Forelimb muscle (tissue), 1 donor: ENCODE measurements at regions not wholly inside any gene's neighbourhood (a gene's known extent, or its start where the extent isn't known, plus 50 kb on each side); places are given as distances from the start of the nearest gene placed in this dataset.
"Not testable (repeated sequence)": the region's sequence is repeated elsewhere in the genome, so short reads cannot be mapped to it uniquely, and the experiment has no call there.

Experiments used
- DNase-seq: peaks from one replicate; pipeline ENCODE4 v3.0.0-alpha.2; 2013; ENCODE audit warnings: low read depth

DNA sequence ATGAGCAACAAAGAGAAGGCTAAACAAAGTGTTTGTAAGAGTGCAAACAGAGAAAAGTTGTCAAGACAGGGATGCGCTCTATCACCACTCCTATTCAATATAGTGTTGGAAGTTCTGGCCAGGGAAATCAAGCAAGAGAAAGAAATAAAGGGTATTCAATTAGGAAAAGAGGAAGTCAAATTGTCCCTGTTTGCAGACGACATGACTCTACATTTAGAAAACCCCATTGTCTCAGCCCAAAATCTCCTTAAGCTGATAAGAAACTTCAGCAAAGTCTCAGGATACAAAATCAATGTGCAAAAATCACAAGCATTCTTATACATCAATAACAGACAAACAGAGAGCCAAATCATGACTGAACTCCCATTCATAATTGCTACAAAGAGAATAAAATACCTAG, 143.4 kb upstream of the POGK start:
- DNase-seq = not testable (repeated sequence)

DNA sequence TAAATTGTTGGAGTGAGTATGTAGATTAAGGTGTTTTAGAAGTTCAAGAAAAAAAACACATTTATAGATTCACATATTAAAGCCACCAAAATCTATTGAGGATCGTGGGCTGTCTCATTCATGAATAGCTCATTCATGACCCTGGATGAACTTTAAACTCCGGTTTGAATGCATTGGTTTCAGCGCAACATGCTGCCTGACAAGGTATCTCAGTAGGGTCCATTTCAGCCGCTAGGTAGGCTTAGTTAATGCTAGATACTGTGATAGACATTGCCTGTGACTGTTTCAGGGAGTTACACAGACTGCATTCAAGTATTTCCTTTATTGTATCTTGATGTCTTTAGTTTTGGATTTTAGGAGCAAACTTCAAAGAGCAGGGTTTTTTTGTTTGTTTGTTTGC, 140.5 kb upstream of the POGK start:
- no peak for DNase-seq

DNA sequence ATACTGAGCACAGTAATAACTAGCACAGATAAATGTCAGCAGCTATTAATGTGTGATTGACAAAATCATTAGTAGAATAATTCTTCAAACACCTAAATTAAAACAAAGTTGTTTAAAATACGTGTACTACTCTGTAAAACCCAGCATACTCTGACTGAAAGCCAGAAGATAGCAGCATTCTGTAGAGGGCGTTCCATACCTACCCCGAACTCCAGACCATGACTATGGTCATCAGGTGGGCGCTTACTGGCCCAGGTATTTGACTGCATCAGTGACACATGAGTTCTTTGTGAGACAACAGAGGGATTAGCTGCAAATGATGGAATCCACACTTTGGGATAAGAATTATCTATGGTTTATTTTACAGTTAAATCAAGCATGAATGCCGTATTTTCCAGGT, 139.7 kb upstream of the POGK start:
- no peak for DNase-seq

DNA sequence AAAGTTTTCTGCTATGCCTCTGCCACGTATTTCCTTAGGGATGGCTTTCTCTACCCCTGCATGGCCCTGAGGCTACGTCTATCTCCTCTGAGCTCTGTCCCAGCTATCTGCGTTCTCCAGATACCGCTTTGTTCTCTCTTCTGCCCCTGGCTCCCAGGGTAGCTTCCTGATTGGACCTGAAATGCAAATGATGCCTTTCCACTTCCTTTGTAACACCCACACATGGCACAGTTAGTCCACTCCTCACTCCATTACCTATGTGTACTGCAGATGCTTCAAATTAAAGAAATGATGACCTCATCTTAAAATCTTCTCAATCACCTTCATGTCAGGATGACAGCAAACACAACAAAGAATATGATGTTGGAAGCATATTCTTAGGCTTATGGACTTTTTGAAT, 138.6 kb upstream of the POGK start:
- no peak for DNase-seq

DNA sequence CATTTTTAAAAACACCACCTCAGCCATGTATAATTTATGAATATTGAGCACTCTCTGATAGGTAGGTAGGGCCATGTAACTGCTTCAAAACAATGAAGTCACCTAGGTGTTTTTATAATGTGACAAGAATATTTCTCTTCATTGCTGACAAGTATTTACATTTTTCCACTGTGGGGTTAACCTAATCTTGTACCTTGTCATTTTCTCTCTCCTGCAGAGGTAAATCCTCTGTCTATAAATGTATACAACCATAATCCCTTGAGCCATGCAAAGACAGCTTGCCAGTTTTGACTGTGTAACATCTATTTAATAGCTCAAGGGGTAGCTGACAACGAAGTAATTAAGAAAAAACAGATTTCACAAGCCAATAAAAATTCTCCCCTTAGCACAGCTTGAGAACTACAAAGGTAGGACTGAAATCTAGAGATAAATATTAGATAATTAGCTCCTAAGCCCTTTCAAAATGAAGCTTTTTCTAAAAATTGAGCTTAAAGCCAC, 137.6 kb upstream of the POGK start:
- DNase-seq = no peak

DNA sequence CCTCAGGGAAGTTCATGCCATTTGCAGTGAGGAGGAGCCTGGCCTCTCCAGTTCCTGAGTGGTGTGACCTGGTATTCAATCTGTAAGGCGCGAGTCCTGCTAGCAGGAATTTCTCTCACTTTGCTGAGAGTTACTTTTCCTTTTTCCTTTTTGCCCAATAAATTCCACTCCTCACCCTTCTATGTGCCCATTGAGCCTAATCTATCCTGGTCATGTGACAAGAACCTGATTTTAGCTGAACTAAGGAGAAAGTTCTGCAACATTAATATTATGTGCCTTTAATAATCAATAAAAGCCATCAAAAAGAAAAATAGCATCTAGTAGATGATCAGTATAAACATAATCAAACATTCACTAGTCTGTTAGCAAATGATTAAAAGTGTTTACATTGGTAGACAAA, 136.1 kb upstream of the POGK start:
- no peak for DNase-seq

DNA sequence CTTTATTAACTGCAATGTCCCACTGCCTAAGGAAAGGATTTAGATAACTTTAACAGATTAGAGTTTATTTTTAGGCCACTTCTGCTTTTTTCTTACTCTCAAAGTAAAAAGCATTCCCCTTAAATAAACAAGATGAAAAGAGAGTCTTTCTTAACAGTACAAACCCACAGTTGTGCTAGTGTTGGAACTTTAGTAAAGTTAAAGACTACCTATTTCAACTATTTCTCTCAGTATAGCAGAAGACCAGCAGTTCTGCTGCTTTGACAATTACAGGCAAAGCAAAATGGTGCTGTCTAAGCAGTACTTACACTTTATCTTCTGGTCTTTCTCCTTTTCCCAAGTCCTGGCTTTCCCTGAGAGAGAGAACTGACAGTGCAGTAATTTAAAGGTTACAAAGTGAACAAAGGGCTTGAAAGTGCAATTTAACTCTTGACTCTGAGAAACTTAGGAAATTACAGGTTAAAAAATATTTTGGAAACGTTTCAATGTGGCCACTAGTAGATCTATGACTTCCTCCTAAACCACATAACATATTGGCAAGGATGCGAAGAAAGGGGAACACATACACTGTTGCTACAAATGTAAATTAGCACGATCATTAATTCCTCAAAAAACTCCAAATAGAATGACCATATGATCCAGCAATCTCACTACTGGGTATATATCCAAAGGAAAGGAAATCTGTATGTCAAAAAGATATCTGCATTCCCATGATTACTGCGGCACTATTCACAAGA, 135.4 kb upstream of the POGK start:
- DNase-seq = no peak

DNA sequence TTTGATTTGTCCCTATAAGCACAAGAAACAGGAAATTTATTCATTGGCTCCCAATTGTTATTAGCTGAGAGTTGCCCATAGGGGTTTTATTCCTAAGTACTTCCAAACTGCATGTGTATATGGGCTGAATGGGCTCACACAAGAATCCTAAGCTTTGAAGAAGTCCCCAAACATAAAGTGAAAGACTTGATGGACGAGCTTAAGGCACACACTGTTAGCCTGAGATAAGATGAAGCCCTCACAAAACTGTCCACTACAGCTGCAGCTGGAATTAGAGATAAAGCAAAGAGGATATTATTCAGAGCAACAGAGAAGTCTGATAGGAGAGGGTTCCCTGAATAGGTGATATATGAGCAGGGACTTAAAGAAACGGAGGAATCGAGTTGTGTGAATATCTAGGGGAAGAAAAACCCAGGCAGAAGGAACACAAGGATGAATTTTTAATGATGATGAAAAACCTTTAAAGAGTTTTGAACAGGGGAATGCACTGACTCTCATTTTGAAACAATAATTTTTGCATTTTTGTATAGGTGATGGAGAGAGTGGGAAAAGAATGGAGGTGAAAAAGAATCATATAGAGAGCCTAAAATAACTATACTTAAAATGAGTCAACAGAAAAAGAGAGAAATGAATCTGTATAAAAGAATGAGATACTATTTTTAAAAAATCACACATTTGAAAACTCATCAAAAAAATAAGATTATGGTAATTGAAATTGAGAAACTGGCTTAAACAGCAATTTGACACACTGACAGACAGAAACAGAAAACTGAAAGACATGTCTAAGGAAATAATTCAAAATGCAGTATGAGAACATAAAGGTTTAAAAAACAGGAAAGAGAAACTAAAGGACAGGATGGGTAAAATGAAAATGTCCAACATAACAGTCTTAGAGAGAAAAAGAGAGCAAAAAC, 133.6 kb upstream of the POGK start:
- no peak for DNase-seq

DNA sequence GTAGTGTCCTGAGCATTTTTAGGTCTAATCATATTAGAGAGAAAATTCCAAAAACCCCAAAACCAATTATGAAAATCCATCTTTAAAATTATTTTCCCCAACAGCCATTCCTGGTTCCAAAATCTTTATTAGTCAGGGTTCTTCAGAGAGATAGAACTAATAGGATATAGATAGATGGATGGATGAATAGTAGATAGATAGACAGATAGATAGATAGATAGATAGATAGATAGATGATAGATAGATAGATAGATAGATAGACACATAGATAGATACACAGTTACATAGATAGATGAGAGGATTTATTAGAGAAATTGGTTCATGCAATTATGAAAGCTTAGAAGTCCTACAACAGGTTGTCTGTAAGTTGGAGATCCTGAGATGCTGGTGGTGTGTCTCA, 122.7 kb upstream of the POGK start:
- DNase-seq = no peak

DNA sequence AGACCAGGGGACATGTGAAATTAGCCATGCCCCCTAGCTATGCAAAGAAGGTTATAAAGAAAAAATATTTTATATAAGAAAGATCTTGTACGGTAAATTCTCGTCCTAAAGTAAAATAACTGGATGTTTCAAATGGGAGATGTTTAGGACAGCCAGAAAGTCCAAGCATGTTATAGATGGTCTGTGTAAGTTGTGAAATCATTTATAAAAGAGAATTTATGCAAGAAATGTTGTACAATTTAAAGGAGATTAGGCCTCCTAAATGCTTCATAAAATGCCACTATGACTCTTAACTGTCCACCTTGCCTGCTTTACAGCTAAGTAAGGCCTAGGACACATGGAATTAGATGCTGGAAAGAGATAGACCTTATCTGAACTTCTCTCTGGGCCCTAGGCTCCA, 118.1 kb upstream of the POGK start:
- DNase-seq = no peak

DNA sequence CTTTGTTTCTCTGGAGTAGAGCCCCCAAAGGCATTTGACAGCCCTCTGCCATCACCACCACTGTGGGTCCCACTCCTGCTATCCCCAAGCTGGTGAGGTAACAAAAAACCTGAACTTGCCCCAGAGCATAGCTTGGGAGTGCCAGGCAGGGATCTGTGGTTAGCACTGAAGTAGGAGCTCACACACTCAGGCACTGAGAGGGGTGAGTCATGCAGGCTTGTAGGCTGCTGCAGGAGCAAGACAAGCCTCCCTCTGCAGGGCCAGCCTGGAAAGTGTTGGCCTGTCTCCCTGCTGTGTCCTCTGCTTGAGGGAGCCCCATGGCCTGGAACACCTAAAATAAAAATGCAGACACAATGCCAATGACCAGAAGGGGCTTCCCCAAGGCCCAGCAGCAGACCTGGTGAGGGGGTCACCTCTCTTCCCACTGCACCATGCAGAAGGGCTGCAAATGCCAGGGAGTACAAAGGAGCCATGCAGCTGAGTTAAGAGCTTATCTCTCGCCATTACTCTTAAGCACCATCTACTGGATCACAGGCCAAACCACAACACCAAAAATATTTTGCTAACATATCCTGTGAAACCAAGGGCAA, 108.9 kb upstream of the POGK start:
- no peak for DNase-seq

DNA sequence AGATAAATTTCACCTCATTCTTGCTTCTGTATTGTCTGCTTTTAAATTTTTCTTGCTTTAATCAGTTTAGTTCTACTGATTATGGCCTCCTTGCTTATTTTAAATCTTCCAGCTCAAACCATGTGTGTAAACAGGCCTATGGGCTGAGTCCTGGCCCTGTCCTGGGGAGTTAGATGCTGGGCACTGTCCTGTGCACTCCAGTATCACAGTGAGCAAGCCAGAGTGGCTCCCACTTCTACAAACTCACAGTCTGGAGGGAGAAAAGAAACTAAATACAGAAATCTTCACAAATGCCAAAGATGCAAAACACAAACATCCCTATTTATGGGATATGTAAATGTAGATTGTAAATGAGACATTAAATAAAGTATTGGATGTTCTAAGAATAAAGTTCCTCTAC, 101.1 kb upstream of the POGK start:
- no peak for DNase-seq

DNA sequence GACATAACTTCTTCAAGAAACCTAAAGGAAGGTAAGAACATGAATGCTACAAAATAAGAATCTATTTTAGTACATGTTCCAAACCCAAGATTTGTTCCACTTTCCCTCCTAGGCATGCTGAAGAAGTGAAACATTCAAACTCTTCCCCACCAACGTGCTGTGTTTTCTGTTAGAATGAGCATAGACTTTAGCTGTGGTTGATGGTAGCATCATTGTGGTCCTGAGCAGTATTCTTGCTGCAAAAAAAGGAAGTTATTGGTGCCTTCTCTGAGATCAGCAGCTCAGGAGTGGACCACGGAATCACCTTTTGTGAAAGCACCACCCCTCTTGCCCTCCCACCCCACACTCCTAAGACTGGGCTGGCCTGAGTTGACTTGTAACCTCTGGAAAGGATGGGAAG, 100.4 kb upstream of the POGK start:
- no peak for DNase-seq

DNA sequence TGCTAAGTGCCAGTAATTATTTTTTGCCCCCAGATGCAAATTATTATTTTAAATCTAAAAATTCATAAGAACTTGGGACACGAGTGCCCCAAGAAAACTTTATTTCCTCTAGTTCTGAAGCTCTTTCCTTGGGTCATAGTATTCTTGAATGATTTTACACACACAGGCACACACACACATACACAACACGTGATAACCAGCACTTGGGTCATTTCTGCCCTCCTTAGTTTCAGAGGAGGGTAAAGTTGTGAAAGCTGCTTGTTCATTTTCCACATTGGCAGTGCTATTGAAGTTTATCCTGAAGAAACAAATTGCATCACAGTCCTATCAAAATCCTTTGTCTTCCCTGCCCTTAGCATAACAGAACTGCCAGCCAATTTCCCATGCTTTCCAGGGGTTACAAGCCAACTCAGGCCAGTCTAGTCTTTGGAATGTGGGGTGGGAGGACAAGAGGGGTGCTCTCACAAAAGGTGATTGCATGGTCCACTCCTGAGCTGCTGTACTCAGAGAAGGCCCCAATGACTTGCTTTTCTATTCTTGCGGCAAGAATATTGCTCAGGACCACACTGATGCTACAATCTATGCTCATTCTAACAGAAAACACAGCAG, 98.5 kb upstream of the POGK start:
- DNase-seq = no peak

DNA sequence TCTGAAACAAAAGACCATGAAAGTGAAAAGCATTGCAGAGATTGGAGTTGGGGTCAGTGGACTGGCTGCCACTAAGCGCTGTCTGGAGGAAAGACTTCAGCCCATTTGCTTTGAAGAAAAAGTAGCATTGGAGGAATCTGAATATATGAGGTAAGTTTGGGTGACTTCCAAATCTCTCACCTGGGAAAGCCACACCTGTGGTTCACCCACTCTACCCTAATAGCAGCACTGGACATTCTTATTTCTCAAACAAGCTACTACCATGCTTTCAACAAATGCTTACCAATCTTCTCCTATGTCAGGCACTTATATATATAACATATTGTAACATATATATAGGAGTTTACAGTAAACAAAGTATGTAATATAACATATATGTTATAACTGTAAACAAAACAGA, 76.0 kb upstream of the POGK start:
- no peak for DNase-seq

DNA sequence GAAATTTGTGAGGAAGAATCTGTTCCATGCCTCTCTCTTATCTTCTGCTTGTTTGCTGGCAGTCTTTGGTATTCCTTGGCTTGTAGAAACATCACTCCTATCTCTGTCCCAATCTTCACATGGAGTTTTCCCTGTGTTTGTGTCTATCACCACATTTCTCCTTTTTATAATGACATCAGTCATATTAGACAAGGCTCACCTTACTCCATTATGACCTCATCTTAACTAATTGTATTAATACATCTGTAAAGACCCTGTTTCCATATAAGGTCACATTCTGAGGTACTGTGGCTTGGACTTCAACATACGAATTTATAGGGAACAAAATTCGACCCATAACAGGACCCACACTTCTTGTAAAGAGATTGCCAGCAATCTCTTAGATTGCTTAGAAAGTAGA, 72.3 kb upstream of the POGK start:
- DNase-seq = no peak

DNA sequence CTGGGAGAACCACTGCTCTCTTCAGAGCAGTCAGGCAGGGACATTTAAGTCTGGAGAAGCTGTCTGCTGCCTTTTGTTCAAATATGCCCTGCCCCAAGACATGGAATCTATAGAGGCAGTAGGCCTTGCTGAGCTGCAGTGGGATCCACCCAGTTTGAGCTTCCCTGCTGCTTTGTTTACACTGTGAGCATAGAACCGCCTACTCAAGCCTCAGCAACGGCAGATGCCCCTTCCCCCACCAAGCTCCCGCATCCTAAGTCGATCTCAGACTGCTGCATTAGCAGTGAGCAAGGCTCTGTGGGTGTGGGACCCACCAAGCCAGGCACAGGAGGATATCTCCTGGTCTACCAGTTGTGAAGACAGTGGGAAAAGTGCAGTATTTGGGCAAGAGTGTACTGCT, 54.6 kb upstream of the POGK start:
- not testable (repeated sequence) for DNase-seq

DNA sequence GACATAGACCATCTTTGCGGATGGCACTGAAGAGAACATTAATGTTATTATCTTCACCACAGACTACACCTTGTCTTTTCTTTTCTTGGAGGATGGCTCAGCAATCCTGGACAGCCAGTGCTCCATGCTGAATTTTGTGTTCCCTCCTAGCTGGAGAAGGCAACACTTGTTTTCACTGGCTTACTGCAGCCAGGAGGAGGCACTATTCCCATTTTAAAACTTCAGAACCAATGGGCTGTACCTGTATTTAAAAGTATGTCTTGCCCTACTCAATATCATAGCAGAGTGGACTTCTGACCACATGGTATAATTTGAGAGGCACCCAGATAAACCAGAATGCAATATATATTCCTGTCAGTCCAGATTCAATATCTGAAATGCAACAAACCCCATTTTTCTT, 53.3 kb upstream of the POGK start:
- DNase-seq = no peak

DNA sequence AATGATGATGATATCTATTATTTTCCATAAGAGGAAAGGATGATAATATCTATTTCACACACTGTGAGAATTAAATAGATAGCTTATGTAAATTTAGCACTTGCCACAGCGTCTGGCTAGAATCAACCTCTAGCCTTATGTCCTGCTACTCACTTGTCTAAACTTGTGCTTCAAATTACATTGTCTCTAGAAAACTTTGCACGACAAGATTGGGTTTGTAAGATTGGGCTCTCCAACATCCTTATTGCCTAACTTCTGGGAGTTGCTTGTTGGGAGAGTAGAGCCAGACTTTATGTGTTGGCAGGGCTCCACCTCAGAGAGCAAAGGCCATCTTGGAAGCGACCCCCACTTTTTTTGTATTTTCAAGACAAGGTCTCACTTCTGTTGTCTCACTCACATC, 50.0 kb upstream of the POGK start:
- no peak for DNase-seq
